Stimulated activated CD8-positive, alpha-beta memory T cell treated with anti-CD3 and anti-CD28 coated beads, Interleukin-4, amount 100 ng/mL, for 48 hours (primary cell): ENCODE measurements at regions not wholly inside any gene's neighbourhood (a gene's known extent, or its start where the extent isn't known, plus 50 kb on each side); places are given as distances from the start of the nearest gene placed in this dataset.
"Not testable (repeated sequence)": the region's sequence is repeated elsewhere in the genome, so short reads cannot be mapped to it uniquely, and the experiment has no call there.

Experiments
- DNase-seq: peaks from one replicate; pipeline ENCODE4 v3.0.0-alpha.2; 2020

DNA sequence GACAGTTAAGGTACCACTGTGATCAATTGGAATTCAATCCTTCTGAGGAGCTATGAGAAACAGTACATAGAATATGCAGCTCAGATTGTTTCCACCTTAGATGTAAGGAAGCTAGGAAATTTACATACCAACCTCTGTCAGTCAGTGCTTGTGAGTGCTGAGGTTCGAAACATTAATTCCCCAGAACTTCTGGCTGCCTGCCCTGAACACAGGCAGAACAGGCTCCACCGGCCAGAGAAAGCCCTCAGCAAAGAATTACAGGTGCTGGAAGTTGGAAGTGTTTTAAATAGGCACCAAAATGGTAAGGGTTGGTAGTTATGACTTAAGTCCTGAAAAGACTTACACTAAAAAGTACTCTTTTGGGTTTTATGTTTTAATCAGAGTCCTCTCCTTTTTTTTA, 651.8 kb downstream of the C4orf33 start:
- DNase-seq, result no peak

DNA sequence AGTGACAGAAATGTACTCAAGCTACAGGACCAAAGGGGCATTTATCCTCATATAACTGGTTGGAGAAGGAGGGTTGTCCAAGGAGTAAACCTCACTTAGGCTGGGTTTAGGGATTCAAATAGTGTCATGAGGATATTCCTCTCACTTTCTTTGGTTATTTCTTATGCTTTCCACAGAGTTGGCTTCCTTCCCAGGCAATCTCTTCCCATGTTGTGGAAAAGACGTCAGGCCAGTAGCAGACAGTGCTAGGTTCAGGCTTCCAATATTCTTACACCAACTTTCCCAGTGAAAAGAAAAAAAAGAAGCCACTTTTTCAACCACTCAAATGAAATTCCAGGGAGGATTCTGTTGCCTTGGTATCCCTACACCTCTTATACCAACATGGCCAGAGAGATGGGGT, 653.0 kb downstream of the C4orf33 start:
- no peak for DNase-seq

DNA sequence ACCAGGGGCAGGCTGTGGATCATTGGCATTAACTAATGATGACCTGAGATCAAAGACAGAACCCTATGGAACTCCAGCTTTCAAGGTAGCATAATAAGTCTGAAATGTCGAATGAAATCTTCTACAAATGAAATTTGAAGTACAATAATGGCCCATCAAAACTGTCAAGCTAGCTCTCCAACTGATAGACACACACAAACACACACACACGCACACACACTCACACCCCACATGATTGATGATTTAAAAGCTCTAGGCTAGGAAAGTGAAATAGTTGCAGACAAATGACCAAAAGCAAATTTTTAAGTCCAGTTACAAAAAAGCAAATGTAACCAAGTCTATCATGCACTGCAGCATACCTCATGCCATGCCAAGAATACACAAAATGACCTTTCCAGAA, 655.7 kb downstream of the C4orf33 start:
- DNase-seq, result no peak

DNA sequence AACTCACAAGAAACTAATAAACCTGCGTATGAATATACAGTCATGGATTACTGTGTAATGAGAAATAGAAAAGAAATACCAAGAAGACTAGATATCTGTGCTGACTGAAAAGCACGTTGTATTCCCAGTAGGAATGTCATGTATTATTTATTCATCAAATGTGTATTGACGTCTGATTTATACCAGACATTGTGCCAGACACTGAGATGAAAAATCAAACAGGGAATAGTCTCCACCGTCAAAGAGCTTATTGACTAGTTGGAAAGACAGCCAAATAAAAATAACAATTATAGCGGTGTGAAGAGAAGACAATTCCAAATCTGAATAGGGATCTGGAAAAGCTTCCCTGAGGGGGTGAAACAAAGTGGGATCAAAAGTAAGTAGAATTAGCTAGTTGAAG, 687.6 kb downstream of the C4orf33 start:
- DNase-seq, result no peak

DNA sequence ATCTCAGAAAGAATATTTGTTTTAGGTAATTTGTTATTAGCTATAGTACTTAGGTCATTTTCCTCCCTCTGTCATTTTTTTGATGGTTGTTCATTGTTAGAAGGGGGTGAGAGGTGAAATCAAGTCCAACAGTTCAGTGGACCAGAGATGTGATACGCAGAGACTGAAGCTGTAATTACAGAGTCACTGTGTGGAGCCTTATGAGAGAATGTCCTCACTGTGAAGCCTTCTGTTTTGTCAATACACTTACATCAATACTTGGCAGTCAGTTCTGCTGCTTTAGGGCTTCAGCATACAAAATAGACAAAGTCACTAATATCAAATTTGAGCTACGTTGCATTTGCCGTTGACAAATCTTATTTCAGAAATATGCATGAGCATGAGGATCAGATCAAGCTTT, 692.5 kb downstream of the C4orf33 start:
- no peak for DNase-seq

DNA sequence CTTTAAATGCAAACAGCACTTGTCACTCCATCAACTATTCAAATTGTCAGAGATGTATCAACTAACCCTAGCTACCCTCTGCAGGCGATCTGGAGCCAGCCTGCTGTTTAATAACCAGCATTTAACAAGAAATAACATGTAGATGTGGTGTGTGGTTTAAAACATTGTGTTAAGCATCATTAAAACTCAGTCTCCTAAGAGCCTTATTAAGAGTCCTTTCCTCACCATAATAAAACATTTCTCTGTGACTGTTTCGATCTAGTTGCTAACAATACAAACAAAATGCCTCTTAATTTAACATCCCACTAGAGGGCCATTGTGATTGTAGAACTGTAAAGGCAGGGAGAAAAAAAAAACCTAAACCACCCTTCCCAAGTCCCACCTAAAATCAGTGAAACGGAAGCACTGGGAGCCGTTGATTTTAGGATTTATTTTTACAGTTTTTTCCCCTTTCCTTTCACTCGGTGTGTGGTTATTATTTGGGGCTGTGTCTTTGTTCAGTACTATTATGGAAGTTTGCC, 708.6 kb downstream of the C4orf33 start:
- DNase-seq, result no peak

DNA sequence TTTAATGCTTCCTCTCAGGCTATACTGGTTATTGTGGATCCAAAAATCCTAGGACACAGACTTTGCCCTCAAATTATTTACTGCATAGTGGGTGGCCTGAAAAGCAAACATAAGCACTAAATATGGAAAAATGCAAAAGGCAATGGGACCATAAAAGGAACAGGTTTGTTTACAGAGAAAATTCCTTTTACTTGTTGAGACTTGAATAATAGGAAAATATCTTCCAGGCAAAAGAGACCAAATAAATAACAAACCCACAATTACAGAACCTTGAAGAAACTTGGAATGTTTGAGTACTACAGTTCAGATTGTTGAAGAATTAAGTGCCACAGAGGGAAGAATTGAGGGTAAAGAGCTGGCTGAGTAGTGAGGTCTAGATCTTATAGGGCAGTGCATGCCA, 711.0 kb downstream of the C4orf33 start:
- DNase-seq, result no peak

DNA sequence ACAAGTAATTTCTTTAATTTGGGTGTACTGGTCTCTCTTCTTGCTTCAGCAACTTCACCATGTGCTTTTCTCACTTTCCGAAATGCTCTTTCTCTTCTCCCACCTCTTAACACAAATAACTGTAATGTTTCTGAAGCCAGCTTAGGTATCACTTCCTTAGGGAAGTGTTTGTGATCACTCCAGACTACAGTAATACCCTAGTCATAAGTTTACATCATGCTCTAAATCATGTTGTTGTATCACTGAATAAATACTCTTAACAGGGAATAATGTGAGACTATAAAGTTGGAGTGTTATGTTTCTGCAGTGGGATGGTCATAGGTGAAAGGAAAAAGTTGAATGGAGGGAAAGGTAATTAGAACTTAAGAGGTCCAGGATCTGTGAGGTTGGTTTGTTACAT, 712.3 kb downstream of the C4orf33 start:
- no peak for DNase-seq

DNA sequence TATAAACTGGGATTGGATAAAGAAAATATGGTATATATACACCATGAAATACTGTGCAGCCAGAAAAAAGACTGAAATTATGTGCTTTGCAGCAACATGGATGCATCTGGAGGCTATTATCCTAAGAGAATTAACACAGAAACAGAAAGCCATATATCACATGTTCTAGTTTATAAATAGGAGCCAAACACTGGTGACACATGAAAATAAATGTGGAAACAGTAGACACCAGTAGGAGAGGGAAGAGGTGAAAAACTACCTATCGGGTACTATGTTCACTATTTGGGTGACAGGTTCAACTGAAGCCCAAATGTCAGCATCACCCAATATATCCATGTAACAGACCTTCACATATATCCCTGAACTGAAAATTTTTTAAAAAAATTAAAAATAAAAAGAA, 725.1 kb downstream of the C4orf33 start:
- no peak for DNase-seq

DNA sequence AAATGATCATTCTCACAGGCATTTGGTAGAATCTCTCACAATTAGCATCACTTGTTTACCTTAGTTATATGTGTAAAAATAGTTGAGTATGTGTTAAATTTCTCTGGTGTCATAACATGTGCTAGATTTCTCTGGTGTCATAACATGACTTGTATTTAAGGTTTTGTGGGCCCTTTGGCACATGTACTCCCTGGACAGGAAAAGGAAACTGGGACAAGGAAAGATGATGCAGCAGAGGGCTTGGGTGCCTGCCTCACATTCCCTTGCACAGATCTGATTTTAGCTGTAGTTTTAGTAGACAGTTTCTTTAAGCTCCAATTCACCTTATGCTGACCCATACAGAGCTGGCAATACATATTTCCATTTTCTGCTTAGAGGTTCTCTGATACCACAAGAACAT, 726.0 kb downstream of the C4orf33 start:
- DNase-seq, result no peak

DNA sequence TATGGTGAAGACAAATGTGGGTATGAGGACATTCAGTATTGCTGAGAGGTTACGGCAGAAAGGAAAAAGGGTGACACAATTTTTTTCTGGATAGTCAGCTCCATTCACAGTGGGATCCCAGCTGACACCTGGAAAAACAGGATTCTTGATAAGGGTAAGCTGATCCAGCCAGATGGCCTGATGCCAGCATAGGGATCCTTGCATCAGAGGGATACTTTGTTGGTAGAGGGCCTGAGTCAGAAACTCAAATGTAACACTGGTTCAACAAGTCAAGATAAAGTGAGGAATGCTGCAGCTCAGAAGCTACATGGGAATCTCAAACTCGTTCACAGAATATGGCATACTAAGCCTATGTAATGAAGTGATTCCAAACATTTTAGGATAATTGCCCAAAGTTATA, 726.7 kb downstream of the C4orf33 start:
- DNase-seq, result no peak

DNA sequence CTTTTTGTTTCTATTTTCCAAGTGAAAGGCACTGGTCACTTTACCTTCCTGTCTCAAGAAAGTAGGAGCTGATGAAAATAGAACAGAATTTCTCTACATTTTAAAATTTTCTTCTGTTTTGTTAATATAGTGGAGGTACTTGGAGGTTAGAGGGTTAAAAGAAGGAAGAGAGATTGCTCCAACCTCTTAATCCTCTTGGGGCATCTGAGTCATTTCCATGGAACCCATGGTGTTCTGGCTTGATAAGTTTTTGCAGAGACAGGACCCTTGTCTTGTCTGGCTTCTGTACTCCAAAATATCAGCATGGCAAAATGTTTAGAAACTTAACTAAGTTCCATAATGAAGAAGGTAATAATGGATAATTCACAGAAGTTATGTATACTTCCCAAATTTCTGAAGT, 727.2 kb downstream of the C4orf33 start:
- DNase-seq, result no peak

DNA sequence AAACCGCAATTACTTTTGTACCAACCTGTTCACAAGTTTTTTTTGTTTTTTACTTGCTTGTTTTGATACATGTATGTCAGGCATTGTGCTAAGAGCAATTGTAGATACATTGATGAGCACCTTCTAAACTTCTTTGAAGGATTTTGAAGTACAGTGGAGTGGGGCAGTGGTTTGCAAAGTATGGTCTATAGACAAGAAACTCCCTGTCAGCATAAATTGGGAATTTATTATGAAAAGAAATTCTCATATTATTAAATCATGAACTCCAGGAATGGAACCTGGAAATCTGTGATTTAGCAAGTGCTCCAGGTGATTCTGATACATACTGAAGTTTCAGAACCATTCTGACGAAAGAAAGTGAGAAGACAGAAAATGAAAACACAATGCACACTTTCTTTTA, 733.4 kb downstream of the C4orf33 start:
- DNase-seq, result no peak

DNA sequence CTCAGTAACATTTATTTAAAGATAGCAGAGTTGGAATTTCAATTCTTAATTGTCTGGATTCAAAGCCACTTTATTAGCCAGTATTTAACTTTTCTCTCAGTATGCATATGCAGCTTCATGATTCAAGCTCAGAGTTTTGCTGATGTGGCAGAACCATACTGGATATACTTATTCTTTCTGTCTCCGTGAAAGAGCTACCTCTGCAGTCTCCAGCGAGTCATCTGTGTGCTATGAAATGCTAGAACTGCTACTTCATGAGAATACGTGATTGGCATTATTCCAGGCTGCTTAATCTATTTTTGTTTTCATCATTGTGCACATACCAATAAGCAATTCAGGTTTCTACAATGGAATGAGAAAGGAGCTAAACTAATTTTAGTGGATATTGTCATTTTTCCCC, 743.7 kb downstream of the C4orf33 start:
- no peak for DNase-seq

DNA sequence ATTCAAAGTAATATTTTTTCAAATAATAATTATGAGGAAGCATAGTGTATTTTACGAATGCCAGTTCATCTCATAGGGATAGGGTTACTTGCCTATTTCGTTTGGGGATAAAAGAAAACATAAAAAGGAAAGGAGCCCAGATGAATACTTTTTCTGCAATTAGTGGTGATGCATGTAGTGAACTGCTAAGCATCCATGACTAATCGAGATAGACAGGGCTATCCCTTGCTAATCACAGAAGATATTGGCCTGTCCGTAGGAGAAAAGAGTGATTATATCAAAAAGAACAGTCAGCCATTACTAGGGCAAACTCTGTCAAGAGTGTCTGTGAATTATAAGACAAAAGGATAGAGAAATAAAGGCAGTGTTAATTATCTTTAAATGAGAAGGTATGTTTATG, 746.1 kb downstream of the C4orf33 start:
- no peak for DNase-seq

DNA sequence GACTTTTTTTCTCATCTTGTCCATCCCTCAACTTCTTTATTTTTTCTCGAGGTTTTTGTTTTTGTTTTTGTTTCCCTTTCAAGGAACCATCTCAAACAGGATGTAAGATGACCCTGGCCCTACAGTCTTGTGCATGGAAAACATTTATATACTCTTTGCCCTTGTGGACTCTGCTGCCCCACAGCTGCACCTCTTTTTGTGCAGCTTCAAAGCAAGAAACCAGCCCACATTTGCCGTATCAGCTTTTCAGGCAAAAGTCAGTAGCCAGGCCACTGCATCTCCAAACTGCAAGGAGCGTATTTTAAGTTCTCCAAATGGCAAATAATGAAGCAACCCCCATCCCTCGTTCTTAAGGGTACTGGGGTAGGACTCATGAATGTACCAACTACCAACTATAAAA, 756.5 kb downstream of the C4orf33 start:
- DNase-seq, result no peak

DNA sequence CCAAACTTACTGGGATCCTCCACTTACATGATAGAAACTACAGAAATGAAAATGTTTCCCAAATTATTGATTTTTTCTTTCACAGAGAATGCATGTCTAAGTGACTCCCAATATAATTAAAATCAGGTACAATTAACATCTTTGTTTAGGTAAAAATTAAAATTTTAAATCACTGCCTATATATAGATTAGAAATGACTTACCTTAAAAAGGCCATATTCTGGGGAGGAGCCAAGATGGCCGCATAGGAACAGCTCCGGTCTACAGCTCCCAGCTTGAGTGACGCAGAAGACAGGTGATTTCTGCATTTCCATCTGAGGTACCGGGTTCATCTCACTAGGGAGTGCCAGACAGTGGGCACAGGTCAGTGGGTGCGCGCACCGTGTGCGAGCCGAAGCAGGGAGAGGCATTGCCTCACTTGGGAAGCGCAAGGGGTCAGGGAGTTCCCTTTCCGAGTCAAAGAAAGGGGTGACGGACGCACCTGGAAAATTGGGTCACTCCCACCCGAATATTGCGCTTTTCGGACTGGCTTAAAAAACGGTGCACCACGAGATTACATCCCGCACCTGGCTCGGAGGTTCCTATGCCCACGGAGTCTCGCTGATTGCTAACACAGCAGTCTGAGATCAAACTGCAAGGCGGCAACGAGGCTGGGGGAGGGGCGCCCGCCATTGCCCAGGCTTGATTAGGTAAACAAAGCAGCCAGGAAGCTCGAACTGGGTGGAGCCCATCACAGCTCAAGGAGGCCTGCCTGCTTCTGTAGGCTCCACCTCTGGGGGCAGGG, 757.9 kb downstream of the C4orf33 start:
- not testable (repeated sequence) for DNase-seq

DNA sequence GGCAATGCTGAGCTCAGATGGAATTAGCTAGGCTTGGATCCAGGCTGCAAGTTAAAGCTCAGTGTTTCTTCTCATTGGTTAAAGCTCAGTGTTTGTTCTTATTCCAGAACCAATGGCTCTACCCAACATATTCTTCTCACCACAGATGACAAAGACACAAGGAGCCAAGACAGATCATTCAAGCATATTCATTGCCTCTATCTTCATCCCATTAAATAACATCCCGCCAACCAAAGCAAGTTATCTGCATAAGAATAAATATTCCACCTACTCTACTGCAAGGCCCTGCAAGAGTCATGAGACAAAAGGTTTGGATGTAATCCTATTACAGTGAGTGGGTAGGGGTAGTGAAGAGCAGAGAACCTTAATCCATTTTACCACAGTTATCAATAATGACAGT, 766.5 kb downstream of the C4orf33 start:
- no peak for DNase-seq

DNA sequence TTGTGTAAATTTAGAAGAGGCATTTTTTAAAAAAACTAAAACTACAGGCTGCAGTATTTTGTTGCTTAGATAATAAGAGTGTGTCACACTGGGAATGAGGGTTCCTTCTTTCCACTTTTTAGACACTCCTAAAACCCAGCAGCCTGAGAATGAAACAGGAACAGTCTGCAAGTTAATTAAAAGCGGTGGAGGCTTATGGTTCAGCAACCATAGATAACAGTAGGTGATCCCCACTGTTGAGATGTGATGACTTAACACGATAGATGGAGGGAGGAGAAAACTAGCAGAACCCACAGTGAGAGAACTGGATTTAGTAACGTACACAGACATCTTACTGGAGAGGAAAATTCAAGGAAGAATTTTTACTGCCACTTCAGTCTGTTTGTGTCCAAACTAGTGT, 767.3 kb downstream of the C4orf33 start:
- DNase-seq, result no peak

DNA sequence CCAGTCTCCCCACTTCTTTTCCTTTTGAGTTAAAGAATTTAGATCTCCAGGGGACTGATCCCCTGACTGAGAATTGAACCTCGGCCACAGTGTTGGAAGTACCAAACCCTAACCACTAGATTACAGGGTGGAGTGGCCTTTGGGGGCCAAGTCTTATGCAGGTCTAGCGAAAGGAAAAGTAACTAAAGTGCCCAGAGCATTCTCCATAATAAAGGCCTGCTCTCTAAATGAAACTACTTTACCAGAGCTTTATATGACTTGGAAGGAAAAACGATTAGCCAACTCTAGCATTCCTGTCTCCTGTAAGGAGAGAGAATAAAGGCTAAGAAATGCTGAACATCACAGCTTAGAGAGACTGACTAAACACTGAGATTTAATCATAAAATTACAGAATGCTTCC, 788.0 kb downstream of the C4orf33 start:
- DNase-seq, result no peak

DNA sequence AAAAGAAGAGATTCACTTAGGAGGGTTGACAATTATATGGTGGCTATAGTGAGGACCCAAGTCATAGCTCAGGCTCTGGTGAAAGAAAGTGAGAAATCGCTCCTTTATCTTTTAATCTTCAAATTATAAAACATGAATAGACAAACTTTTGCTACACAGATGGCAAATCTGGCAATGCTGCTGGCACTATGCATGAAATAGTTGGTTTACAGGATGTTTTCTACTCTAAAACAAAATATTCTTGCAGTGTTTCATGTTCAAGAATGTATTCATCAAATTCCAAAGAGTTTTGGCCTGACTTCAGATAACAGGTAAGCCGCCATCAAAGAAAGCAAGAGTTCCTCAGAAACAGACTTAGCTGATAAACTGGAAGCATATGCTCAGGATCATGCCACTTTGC, 801.2 kb downstream of the C4orf33 start:
- DNase-seq, result no peak

DNA sequence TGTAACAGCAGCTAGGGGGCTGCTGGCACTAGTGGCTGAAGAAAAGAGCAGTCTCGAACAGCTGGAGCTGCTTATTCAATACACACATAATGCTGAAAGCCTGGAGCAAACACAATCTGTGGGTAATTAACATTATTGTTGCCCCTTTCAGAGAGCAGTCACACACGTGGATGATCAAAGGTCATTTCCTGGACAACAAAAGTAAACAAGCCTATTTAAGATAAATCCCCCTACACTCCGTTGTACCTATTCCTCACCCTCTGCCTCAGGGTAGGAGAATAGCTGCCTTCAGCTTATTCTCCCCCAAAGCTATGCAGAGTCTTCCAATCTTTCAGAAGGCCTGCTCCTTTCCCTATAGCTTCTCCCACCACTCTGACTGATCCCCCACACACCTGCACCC, 803.9 kb downstream of the C4orf33 start:
- no peak for DNase-seq

DNA sequence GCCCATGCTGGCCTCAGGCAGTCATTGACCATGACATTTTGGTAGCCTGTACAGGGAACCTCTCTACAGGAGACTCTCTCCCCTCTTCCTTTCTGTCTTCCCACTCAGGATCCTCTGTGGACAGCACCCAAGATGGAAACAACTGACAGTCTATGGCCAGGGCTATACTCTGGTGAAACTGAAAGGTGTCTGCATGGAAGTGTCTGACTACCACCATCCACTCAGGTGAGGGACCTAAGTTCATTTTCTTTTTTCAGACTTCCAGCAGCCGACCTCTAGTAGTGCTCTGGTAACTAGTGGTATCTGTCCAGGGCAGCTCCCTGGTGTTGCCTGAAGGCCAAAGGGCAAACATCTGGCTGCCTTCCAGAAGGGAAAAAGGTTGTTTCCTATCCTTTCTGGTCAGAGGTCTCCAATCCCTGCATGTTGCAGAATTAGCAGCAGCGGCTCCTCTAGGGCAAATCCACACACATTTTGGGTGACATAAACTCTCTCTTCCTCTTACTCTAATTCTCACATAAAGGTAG, 804.5 kb downstream of the C4orf33 start:
- DNase-seq, result no peak

DNA sequence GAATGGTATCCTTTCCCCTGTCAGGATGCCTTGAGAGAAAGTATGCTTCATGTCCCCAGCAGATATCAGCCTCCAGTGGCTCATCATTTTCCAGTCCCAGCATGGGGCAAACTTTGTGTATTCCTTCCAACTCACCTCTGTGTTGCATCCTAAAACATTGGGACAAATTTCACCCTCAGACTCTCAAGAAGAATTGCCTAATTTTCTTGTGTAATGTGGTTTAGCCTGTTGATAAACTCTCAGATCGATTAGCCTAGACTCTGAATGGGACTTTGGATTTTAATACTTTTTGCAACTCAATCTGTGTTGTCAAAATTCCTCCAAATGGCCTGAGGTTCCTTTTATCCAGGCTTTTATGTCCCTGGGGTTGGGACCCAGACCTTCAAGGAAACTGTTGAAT, 805.3 kb downstream of the C4orf33 start:
- no peak for DNase-seq

DNA sequence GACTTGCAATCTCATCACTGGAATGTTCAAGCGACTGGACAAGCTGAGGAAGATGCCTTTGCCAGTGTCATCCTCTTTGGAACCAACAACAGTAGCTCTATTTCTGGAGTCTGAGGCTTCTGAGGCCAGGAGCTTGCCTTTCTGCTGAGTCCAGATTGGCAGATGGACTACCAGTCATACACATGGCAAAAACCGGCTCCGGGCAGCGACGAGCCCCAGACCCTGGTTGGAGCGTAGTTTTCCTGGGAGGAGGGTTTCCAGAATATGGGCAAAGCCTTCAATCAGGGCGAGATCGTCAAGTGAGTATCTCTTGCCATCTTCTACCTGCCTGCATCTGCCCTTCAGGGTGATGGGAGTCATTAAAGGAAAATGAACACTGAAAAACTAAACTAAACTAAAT, 807.9 kb downstream of the C4orf33 start:
- no peak for DNase-seq
